ENCODE measurements at regions not wholly inside any gene's neighbourhood (a gene's known extent, or its start where the extent isn't known, plus 50 kb on each side); places are given as distances from the start of the nearest gene placed in this dataset.

DNA sequence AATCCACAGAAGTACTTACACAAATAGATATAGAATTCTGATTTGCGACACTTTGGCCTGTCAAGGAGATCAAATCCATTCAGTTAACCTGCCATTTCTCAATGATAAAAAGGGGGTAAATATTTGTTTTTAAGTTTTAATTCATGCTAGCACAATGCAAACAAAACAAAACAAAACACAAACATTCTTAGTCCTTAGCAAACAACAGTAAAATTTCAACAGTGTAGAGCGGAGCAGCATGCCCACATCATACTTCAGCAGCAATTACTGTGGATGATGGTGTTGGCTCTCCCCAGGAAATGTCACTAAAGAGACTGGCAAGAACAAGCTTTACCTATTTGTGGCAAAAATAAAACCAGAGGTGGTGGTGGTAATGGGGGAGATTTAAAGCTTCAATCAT is 625.2 kb upstream of the PCDH20 start:
- TF ChIP-seq, protein P1, sequence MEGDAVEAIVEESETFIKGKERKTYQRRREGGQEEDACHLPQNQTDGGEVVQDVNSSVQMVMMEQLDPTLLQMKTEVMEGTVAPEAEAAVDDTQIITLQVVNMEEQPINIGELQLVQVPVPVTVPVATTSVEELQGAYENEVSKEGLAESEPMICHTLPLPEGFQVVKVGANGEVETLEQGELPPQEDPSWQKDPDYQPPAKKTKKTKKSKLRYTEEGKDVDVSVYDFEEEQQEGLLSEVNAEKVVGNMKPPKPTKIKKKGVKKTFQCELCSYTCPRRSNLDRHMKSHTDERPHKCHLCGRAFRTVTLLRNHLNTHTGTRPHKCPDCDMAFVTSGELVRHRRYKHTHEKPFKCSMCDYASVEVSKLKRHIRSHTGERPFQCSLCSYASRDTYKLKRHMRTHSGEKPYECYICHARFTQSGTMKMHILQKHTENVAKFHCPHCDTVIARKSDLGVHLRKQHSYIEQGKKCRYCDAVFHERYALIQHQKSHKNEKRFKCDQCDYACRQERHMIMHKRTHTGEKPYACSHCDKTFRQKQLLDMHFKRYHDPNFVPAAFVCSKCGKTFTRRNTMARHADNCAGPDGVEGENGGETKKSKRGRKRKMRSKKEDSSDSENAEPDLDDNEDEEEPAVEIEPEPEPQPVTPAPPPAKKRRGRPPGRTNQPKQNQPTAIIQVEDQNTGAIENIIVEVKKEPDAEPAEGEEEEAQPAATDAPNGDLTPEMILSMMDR (IDR thresholded peaks at IDR 0.05; ENCODE audit: insufficient read depth, low read depth, low read length), result no peak
- TF ChIP-seq EZH2 (IDR thresholded peaks at IDR 0.05; ENCODE audit: insufficient read depth, low read length), result no peak

All from astrocyte (in vitro differentiated cells and primary cell).